GM12873 (cell line): ENCODE measurements at regions not wholly inside any gene's neighbourhood (a gene's known extent, or its start where the extent isn't known, plus 50 kb on each side); places are given as distances from the start of the nearest gene placed in this dataset.

Source experiments
- CTCF ChIP-seq: IDR thresholded peaks from 2 replicates; pipeline ENCODE4 v1.5.1; 2012; ENCODE audit warnings: low read depth, mild to moderate bottlenecking, moderate library complexity, low read length, control low read depth; ENCODE audit not compliant: insufficient read depth; ENCODE audit errors: missing control alignments

- no peak for TF ChIP-seq CTCF
Observed at GRCh38 chr20:3311623-3312022, 72.6 kb upstream of the SLC4A11 start.

GRCh38 chr20:3309226-3309625 is 70.2 kb upstream of the SLC4A11 start:
- TF ChIP-seq CTCF: no peak

GRCh38 chr20:3307725-3308124 is 68.7 kb upstream of the SLC4A11 start:
- no peak for TF ChIP-seq CTCF

GRCh38 chr20:3307078-3307477 is 68.1 kb upstream of the SLC4A11 start:
- no peak for TF ChIP-seq CTCF

- no peak for TF ChIP-seq CTCF
Observed at GRCh38 chr20:3306068-3306467, 67.1 kb upstream of the SLC4A11 start.

- TF ChIP-seq CTCF: no peak
Observed at GRCh38 chr20:3304456-3304855, 65.5 kb upstream of the SLC4A11 start.

- TF ChIP-seq CTCF: no peak
Observed at GRCh38 chr20:3297079-3297378, 58.0 kb upstream of the SLC4A11 start.
